DOHH2 (cell line): ENCODE measurements at regions not wholly inside any gene's neighbourhood (a gene's known extent, or its start where the extent isn't known, plus 50 kb on each side); places are given as distances from the start of the nearest gene placed in this dataset.

Source experiments
- H3F3A ChIP-seq: fragments of 200-600 bp; sonication (generic), shearing (Covaris generic); 2 replicates; pipeline ENCODE4 v1.6.0; 2016; ENCODE audit warnings: antibody characterized with exemption, mild to moderate bottlenecking; ENCODE audit not compliant: control insufficient read depth, insufficient read depth
- H3K27ac ChIP-seq: fragments of 200-600 bp; sonication (generic); 2 replicates; pipeline ENCODE4 v1.5.1; 2014; ENCODE audit warnings: low read depth, mild to moderate bottlenecking, low read length, moderate library complexity
- H3K27me3 ChIP-seq: fragments of 200-600 bp; sonication (generic); 2 replicates; pipeline ENCODE4 v1.6.1; 2014; ENCODE audit warnings: mild to moderate bottlenecking, low read length, mixed read lengths; ENCODE audit not compliant: control insufficient read depth
- H3K36me3 ChIP-seq: fragments of 200-600 bp; sonication (generic); 2 replicates; pipeline ENCODE4 v1.6.1; 2014; ENCODE audit warnings: mild to moderate bottlenecking, low read length, moderate library complexity, mixed read lengths; ENCODE audit not compliant: control insufficient read depth
- H3K4me1 ChIP-seq: fragments of 200-600 bp; sonication (generic); 2 replicates; pipeline ENCODE4 v1.6.1; 2014; ENCODE audit warnings: mild to moderate bottlenecking, low read length, mixed read lengths; ENCODE audit not compliant: control insufficient read depth
- H3K4me2 ChIP-seq: fragments of 200-600 bp; sonication (generic); 2 replicates; pipeline ENCODE4 v1.6.0; 2014; ENCODE audit warnings: mild to moderate bottlenecking, low read length, moderate library complexity
- H3K4me3 ChIP-seq: fragments of 200-600 bp; sonication (generic); 2 replicates; pipeline ENCODE4 v1.5.1; 2014; ENCODE audit warnings: mild to moderate bottlenecking, low read length, mixed read lengths
- H3K79me2 ChIP-seq: fragments of 200-600 bp; sonication (generic); 2 replicates; pipeline ENCODE4 v1.6.1; 2014; ENCODE audit warnings: mild to moderate bottlenecking, low read length, mixed read lengths; ENCODE audit not compliant: control insufficient read depth
- H3K9me2 ChIP-seq: fragments of 200-600 bp; sonication (generic); replicated peaks from 2 replicates; pipeline ENCODE4 v1.6.1; 2014; ENCODE audit warnings: mild to moderate bottlenecking, low read length, mixed read lengths; ENCODE audit not compliant: control insufficient read depth
- H3K9me3 ChIP-seq: fragments of 200-600 bp; sonication (generic); 2 replicates; pipeline ENCODE4 v1.6.1; 2014; ENCODE audit warnings: antibody characterized with exemption, low read length, mixed read lengths; ENCODE audit not compliant: control insufficient read depth, insufficient read depth
- H4K20me1 ChIP-seq: fragments of 200-600 bp; sonication (generic); 2 replicates; pipeline ENCODE4 v1.6.0; 2014; ENCODE audit warnings: low read depth, mild to moderate bottlenecking, antibody characterized with exemption, low read length, moderate library complexity; ENCODE audit not compliant: control insufficient read depth, insufficient read depth
- EZH2phosphoT487 ChIP-seq: fragments of 200-600 bp; sonication (generic); IDR thresholded peaks from 2 replicates; pipeline ENCODE4 v1.6.1; 2017; ENCODE audit warnings: borderline replicate concordance, mild to moderate bottlenecking, antibody characterized with exemption, low read length, moderate library complexity, mixed read lengths
- TF ChIP-seq, protein P1 (sequence below): fragments of 200-600 bp; sonication (generic); IDR thresholded peaks from one replicate; pipeline ENCODE4 v1.5.1; 2014; ENCODE audit warnings: antibody characterized with exemption, mild to moderate bottlenecking, low read depth, low read length; ENCODE audit not compliant: poor library complexity, severe bottlenecking

- no peaks in the 10 kb centered on the region for H3K9me3 ChIP-seq
- no peak for TF ChIP-seq EZH2phosphoT487
- TF ChIP-seq, protein P1, sequence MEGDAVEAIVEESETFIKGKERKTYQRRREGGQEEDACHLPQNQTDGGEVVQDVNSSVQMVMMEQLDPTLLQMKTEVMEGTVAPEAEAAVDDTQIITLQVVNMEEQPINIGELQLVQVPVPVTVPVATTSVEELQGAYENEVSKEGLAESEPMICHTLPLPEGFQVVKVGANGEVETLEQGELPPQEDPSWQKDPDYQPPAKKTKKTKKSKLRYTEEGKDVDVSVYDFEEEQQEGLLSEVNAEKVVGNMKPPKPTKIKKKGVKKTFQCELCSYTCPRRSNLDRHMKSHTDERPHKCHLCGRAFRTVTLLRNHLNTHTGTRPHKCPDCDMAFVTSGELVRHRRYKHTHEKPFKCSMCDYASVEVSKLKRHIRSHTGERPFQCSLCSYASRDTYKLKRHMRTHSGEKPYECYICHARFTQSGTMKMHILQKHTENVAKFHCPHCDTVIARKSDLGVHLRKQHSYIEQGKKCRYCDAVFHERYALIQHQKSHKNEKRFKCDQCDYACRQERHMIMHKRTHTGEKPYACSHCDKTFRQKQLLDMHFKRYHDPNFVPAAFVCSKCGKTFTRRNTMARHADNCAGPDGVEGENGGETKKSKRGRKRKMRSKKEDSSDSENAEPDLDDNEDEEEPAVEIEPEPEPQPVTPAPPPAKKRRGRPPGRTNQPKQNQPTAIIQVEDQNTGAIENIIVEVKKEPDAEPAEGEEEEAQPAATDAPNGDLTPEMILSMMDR: no peak
- H3K27ac ChIP-seq: no peak overlapping the region
- H3K4me2 ChIP-seq: no peak overlapping the region
- no peaks in the 10 kb centered on the region for H3K27me3 ChIP-seq
- H3K9me2 ChIP-seq: no peaks in the 10 kb centered on the region
- no peaks in the 10 kb centered on the region for H3K36me3 ChIP-seq
- no peaks in the 10 kb centered on the region for H3K79me2 ChIP-seq
- no peaks in the 10 kb centered on the region for H4K20me1 ChIP-seq
- no peaks in the 10 kb centered on the region for H3K4me1 ChIP-seq
- no peaks in the 10 kb centered on the region for H3F3A ChIP-seq
- no peak overlapping the region for H3K4me3 ChIP-seq
Observed at GRCh38 chr5:128764601-128765310, 200.5 kb upstream of the SLC27A6 start.

DNA sequence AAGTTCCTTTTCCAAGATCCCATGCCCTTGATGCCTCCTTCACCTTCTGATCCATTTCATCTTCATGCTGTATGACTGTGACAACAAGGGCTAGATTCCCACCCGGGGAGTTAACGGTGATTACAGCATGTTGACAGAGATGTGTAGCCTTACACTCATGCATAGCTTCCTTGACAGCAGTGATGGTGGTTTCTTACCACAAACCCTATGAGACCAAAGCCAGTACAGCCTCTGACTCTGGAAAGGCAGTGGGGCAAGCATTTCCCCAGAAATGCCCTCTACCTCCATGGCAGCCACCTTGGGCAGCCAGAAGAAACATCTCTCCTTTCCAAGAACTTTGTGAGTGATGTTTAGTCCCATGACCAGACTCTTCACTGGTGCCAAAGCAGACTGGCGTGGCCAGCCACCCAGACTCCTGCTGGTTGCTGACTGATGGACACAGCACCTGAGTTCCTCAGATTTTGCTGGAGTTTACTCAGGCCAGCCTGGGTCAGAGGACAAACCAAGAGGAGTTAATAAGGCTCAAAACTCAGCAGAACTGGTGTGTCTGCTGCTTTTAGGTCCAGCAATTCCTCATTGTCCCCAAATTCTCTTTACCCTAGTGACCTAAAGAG lies 199.7 kb upstream of the SLC27A6 start:
- Histone ChIP-seq H3K4me3 (no peak overlapping the region), H3K4me2 (no peak overlapping the region), H4K20me1 (no peaks in the 10 kb centered on the region), H3K27me3 (no peaks in the 10 kb centered on the region), H3K9me2 (no peaks in the 10 kb centered on the region), H3K27ac (no peak overlapping the region), H3K9me3 (no peaks in the 10 kb centered on the region), H3F3A (no peaks in the 10 kb centered on the region), H3K36me3 (no peaks in the 10 kb centered on the region), H3K79me2 (no peaks in the 10 kb centered on the region), H3K4me1 (no peaks in the 10 kb centered on the region)
- no peak for TF ChIP-seq EZH2phosphoT487
- TF ChIP-seq, protein P1: no peak

GRCh38 chr5:128766406-128766805 lies 198.9 kb upstream of the SLC27A6 start:
- Histone ChIP-seq H3K79me2 (no peaks in the 10 kb centered on the region), H3K36me3 (no peaks in the 10 kb centered on the region), H3K4me3 (no peak overlapping the region), H3F3A (no peaks in the 10 kb centered on the region), H3K4me1 (no peaks in the 10 kb centered on the region), H3K9me3 (no peaks in the 10 kb centered on the region), H3K27ac (no peak overlapping the region), H3K4me2 (no peak overlapping the region), H4K20me1 (no peaks in the 10 kb centered on the region), H3K27me3 (no peaks in the 10 kb centered on the region), H3K9me2 (no peaks in the 10 kb centered on the region)
- TF ChIP-seq, protein P1: no peak
- TF ChIP-seq EZH2phosphoT487: no peak
